Lower lobe of right lung (tissue), 2 donors: ENCODE measurements at regions not wholly inside any gene's neighbourhood (a gene's known extent, or its start where the extent isn't known, plus 50 kb on each side); places are given as distances from the start of the nearest gene placed in this dataset.
"Not testable (repeated sequence)": the region's sequence is repeated elsewhere in the genome, so short reads cannot be mapped to it uniquely, and the experiment has no call there.

ENCODE experiments used
- ATAC-seq, 2 donors: fragments of 200-7000 bp; cut with Tn5 transposase; one replicate each; pipeline ENCODE4 v1.9.1; 2020 to 2022; ENCODE audit warnings: mild to moderate bottlenecking in 2 of 2, moderate library complexity in 2 of 2
- DNase-seq: peaks from one replicate; pipeline ENCODE4 v3.0.0-alpha.2; 2020
- H3K27ac ChIP-seq: fragments of 200-600 bp; one replicate; pipeline ENCODE4 v1.8.0; 2022
- H3K27me3 ChIP-seq: fragments of 200-600 bp; one replicate; pipeline ENCODE4 v1.8.0; 2022; ENCODE audit warnings: low read depth
- H3K36me3 ChIP-seq: fragments of 200-600 bp; one replicate; pipeline ENCODE4 v1.8.0; 2022; ENCODE audit warnings: mild to moderate bottlenecking
- H3K4me1 ChIP-seq: fragments of 200-600 bp; one replicate; pipeline ENCODE4 v1.8.0; 2022
- H3K4me3 ChIP-seq: fragments of 200-600 bp; one replicate; pipeline ENCODE4 v1.8.0; 2022; ENCODE audit warnings: mild to moderate bottlenecking
- H3K9me3 ChIP-seq: fragments of 200-600 bp; one replicate; pipeline ENCODE4 v1.8.0; 2022
- CTCF ChIP-seq: fragments of 200-600 bp; IDR thresholded peaks from one replicate; pipeline ENCODE4 v1.8.0; 2022; ENCODE audit warnings: antibody characterized with exemption, mild to moderate bottlenecking
- intact Hi-C: fragments of 100-400 bp; cut with DNase I; formaldehyde crosslinking; loops from one replicate; pipeline ENCODE4 v1.11.0; 2022
- donor health status: DM: no; HTN: yes; CAD: no; lungs with severe emphysema.

GRCh38 chr3:110521019-110521418 lies 550.6 kb upstream of the NECTIN3 start:
- no peaks in the 10 kb centered on the region for H3K9me3 ChIP-seq
- H3K27ac ChIP-seq, result no peak overlapping the region
- DNase-seq, result no peak
- no peak overlapping the region for H3K4me3 ChIP-seq
- no peak for TF ChIP-seq CTCF
- intact Hi-C loops, result no loop called here
- no peaks in the 10 kb centered on the region for H3K4me1 ChIP-seq
- no peaks in the 10 kb centered on the region for H3K36me3 ChIP-seq
- ATAC-seq, result no peak
- no peaks in the 10 kb centered on the region for H3K27me3 ChIP-seq

DNA sequence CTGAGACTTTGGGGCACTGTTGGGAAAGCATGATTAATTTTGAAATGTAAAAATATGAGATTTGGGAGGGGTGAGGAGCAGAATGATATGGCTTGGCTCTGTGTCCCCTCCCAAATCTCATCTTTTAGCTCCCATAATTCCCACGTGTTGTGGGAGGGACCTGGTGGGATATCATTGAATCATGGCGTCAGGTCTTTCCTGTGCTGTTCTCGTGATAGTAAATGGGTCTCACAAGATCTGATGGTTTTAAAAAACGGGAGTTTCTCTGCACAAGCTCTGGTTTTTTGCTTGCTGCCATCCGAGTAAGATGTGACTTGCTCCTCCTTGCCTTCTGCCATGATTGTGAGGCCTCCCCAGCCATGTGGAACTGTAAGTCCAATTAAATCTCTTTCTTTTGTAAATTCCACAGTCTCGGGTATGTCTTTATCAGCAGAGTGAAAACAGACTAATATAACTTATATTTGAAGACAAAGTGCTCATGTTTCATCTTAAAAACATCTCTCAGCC lies 546.0 kb upstream of the NECTIN3 start:
- intact Hi-C loops, H3K27me3 ChIP-seq, H3K9me3 ChIP-seq, ATAC-seq, H3K4me3 ChIP-seq, H3K36me3 ChIP-seq, H3K27ac ChIP-seq, H3K4me1 ChIP-seq, DNase-seq: not testable (repeated sequence)

GRCh38 chr3:110526777-110527727 lies 544.6 kb upstream of the NECTIN3 start:
- ATAC-seq, result peak; percentile 62 to 77
- no peak for DNase-seq

DNA sequence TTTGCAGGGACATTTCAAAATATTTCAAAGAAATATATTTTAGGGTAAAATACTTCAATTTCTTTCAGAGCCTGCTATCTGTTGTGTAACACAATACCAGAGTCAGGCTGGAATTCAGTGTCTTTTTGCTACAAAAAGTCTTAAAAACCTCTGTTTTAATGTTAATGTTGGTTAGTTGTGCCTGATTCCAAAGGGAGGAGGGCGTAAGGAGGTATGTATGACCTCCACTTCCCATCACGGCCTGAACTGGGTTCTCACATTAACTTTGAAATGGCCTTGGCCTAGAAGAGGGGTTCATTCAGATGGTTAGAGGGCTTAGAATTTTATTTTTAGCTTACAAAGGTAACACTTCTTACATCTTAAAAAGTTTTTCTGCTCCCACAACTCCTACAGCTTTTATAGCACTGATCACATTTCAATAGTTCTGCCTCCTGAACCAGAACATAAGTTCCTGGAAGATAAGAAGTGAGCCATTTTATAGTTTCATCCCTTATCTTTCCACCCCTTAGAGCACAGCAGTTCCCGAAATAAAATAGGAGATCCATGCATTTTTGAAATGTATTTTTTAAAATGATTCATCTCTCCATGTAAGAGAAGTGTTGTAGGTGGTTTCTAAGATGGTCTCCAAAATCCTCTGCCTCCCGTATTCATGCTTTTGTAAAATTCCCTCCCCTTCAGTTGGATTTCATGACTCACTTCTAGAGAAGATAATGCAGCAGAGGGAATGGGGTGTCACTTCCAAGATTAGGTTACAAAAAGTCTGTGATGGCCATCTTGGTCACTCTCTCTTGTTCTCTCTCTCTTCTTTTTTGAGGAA lies 543.1 kb upstream of the NECTIN3 start:
- TF ChIP-seq CTCF, result no peak
- Histone ChIP-seq H3K4me1 (no peaks in the 10 kb centered on the region), H3K4me3 (no peak overlapping the region), H3K27me3 (no peaks in the 10 kb centered on the region), H3K9me3 (no peaks in the 10 kb centered on the region), H3K36me3 (no peaks in the 10 kb centered on the region), H3K27ac (no peak overlapping the region)
- DNase-seq (no peak), ATAC-seq (no peak)
- intact Hi-C loops, result no loop called here

More at GRCh38 chr3:110526777-110527727, 544.6 kb upstream of the NECTIN3 start:
- Histone ChIP-seq H3K9me3 (no peaks in the 10 kb centered on the region), H3K4me1 (no peaks in the 10 kb centered on the region), H3K36me3 (no peaks in the 10 kb centered on the region), H3K27me3 (no peaks in the 10 kb centered on the region), H3K27ac (no peak overlapping the region), H3K4me3 (no peak overlapping the region)
- no peak for TF ChIP-seq CTCF
- intact Hi-C loops, result no loop called here

GRCh38 chr3:110530902-110531301 lies 540.7 kb upstream of the NECTIN3 start:
- DNase-seq (no peak), ATAC-seq (no peak)
- no peaks in the 10 kb centered on the region for H3K36me3 ChIP-seq
- no peaks in the 10 kb centered on the region for H3K9me3 ChIP-seq
- TF ChIP-seq CTCF, result no peak
- intact Hi-C loops, result no loop called here
- no peak overlapping the region for H3K27ac ChIP-seq
- H3K4me1 ChIP-seq, result no peaks in the 10 kb centered on the region
- H3K4me3 ChIP-seq, result no peak overlapping the region
- no peaks in the 10 kb centered on the region for H3K27me3 ChIP-seq
